GM12865 (cell line): ENCODE measurements at regions not wholly inside any gene's neighbourhood (a gene's known extent, or its start where the extent isn't known, plus 50 kb on each side); places are given as distances from the start of the nearest gene placed in this dataset.

Experiments
- DNase-seq: peaks from one replicate; pipeline ENCODE4 v3.0.0; 2010; ENCODE audit warnings: low read depth
- H3K4me3 ChIP-seq: 2 replicates; pipeline ENCODE4 v1.5.1; 2011; ENCODE audit warnings: mild to moderate bottlenecking, low read depth, low read length, control low read depth
- TF ChIP-seq, protein P1 (sequence below): IDR thresholded peaks from 2 replicates; pipeline ENCODE4 v1.5.1; 2011; ENCODE audit warnings: low read length, control low read depth, low read depth, inconsistent platforms; ENCODE audit not compliant: insufficient read depth; ENCODE audit errors: missing control alignments

DNA sequence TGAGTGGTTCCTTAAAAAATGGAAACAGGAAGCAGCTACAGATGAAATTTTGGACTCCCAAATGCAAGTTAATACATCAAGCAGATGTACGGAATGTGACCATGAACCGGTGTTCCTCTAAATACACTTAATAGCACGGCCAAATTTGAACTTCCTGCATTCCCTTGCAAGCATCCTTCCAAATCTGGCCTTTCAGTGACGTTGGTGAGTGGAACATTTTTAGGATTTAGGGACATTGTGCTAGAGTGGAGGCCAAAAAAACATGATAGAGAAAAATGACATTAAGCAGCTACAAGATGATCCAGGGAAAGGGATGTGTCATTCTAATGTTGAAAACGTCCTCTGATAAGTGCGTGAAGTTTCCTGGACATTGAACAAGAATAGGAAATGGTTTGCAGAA, 62.1 kb downstream of the CTAGE1 start:
- no peak for DNase-seq
- TF ChIP-seq, protein P1, sequence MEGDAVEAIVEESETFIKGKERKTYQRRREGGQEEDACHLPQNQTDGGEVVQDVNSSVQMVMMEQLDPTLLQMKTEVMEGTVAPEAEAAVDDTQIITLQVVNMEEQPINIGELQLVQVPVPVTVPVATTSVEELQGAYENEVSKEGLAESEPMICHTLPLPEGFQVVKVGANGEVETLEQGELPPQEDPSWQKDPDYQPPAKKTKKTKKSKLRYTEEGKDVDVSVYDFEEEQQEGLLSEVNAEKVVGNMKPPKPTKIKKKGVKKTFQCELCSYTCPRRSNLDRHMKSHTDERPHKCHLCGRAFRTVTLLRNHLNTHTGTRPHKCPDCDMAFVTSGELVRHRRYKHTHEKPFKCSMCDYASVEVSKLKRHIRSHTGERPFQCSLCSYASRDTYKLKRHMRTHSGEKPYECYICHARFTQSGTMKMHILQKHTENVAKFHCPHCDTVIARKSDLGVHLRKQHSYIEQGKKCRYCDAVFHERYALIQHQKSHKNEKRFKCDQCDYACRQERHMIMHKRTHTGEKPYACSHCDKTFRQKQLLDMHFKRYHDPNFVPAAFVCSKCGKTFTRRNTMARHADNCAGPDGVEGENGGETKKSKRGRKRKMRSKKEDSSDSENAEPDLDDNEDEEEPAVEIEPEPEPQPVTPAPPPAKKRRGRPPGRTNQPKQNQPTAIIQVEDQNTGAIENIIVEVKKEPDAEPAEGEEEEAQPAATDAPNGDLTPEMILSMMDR: no peak
- no peak overlapping the region for H3K4me3 ChIP-seq

DNA sequence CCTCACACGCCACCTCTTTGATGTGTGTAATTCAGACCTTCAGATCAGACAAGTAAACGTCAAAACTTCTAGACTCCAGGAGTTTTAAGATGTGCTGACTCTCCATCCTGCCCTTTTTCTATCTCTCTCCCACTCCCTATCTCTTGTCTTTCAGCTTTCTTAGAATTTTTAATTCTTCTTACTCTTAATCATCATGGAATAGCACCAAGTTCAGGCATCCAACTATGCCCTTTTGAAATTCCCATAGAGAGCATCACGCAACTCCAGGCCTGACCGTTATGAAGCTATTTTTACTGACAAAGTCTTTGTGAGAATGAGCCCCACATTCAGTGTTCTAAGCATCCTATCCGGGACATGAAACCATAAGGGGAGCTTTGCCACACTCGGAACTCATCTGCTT, 62.6 kb downstream of the CTAGE1 start:
- TF ChIP-seq, protein P1: no peak
- H3K4me3 ChIP-seq: no peak overlapping the region
- DNase-seq: no peak

DNA sequence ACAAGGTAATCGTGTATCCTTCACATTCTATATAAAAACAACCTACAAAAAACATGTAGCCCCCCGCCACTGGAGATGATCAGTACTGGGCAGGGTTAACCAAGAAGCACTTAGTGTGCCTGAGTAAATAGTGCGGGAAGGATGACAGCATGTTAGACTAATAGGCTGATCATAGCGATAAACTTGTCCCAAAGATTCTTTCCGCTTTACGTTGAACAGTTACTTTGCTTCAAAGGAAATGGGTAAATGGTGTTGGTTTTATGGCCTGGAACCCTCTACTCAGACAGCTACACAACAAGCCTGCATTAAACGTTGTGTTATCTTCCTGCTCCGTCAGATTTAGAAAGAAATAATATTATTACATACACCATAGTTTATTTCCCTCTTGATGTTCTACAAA, 67.7 kb downstream of the CTAGE1 start:
- no peak for DNase-seq
- TF ChIP-seq, protein P1: no peak
- H3K4me3 ChIP-seq: no peak overlapping the region

DNA sequence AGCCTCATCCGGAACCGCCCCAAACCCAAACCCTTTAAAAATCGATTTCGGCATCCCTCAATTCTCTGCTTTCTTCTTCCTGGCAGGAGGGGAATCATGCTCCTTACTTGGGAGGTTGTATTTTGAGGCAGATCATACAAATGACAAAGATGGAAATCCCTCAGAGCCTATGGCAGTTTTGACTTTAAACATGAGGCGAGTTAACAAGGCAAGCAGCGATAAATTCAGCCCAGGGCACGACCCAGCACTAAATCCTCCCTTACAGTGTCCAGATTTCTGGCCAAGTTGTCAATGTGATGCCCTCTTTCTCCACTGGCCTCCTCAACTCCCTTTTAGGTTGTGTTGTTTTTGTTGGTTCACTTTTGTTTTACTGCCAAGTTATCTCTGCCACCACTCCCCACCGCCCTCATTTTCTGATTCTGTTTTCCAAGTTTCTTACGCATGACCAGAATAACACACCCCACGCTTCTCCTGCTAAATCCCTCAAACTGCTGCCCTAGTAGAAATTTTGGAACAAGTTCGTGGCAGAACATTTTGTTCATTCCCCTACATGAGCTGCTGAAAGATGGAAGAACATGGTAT, 68.3 kb downstream of the CTAGE1 start:
- TF ChIP-seq, protein P1: no peak
- no peak overlapping the region for H3K4me3 ChIP-seq
- DNase-seq: no peak

DNA sequence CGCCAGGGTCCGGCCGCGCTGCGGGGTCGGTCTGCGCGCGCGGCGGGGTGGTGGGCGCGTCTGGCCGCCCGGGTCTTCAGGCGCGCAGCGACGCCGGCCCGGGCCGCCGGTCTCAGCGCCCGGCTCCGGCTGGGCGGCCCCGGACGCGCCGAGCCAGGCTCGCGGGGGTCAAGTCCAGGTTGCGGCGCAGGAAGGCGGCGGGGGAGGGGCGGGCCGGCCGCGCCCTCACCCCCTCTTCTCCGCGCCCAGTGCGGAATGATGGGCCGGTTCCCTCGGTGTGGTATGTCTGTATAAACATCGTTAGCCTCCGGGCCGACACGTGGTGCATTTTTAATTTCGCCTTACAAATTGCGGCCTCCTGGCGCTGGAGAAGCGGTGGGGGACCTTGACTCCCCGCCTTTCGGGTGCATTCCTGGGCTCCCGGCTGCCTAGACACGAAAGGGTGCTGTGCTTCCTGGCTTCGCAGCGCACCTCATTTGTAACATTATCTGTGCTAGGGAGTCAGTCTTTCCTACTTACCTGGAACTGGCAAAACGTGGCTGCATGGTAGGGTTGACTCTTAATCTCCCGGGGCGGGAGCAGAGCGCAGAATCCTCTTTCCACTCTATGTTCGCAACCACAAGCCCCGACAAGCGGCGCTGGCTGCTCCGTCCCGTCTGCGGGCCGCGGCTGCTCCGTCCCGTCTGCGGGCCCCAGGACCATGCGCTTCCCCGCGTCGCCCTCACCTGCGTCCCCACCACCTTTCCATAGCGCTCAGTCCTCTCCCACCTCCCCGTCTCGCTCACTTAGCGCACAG, 69.0 kb downstream of the CTAGE1 start:
- TF ChIP-seq, protein P1: no peak
- DNase-seq: no peak
- H3K4me3 ChIP-seq: no peak overlapping the region

DNA sequence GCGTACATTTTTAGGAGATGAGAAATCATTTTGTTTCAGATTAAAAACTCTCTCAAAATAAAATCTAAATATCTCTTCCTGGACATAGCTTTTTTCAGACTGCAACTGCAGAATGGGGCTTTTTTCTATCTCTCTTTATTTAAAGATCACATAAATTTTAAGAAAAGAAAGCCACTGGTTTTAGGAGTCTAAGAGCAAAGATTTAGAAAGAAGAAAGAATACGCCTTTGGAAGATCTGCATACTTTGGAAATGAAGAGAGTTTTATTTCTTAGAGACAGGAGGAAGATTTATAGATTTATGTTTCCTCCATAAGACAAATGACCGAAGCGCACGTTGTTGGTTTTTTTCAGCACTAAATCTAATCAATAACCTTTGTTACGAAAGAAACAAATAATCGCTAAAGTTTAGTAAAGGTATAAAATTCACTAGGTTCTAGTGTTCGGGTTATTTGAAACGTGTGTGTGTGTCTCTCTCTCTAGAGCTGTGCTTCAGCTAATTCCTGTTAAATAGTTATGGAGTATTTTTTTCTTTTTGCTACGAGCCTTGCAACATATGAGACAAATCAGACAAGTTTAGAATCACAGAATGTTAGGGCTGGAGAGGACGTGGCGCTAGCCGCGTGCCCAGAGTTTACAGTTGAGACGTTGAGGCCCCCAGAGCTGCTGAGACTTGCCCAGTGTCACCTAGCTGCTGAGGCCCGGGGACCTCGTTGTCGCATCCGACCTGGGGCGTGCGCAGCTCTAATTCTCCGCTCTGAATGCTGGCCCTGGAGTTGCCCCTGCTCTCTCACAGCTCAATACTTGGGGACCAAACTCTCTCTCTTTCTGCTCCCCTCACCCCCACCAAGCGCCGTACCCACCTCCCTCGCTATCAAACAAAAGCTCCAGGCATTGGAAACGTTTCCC, 69.9 kb downstream of the CTAGE1 start:
- DNase-seq: no peak
- H3K4me3 ChIP-seq: no peak overlapping the region
- TF ChIP-seq, protein P1: no peak
